ENCODE measurements at regions not wholly inside any gene's neighbourhood (a gene's known extent, or its start where the extent isn't known, plus 50 kb on each side); places are given as distances from the start of the nearest gene placed in this dataset.

DNA sequence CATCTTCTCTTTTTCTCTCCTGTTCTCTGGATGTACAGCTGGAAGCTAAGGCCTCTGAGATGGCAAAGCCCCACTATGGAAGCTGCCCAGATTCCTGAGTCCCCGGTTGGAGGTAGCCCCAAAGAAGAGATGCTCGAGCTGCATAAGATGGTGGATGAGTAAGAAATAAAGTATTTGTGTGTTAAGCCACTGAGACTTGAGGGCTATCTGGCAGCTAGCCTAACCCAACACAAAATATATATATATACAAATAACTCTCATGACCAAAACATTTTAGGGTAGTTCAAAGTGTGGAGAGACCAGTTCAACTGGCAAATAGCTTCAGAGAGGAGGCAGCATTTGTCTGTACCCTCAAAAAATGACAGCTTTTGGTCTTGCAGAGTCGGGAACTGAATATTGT lies 72.4 kb upstream of the PDE1C start:
- Histone ChIP-seq H3K4me3 (ENCODE audit: low read length) (no peak overlapping the region), H2AFZ (ENCODE audit: low read length) (0 out of 2 replicates have a peak overlapping the region, but pooled peaks have one; percentile 16), H3K27ac (ENCODE audit: low read length) (peak overlapping the region; percentile 19; the same call in 1 of the 2 replicates), H3K9me3 (ENCODE audit: low read length) (no peaks in the 10 kb centered on the region), H4K20me1 (ENCODE audit: low read length) (no peaks in the 10 kb centered on the region), H3K9me2 (replicated peaks; ENCODE audit: low read length) (no peaks in the 10 kb centered on the region), H3K9ac (ENCODE audit: low read length) (no peak overlapping the region), H3K4me1 (ENCODE audit: insufficient read depth, low read length) (peaks cover 19% of the 10 kb centered on the region), H3K4me2 (ENCODE audit: low read length) (peak overlapping the region; percentile 47), H3K79me2 (ENCODE audit: low read length) (no peaks in the 10 kb centered on the region), H3K27me3 (ENCODE audit: low read length) (no peaks in the 10 kb centered on the region), H3F3A (ENCODE audit: low read length, unreplicated experiment) (no peaks in the 10 kb centered on the region), H3K36me3 (ENCODE audit: low read depth, low read length) (no peaks in the 10 kb centered on the region)
- peak; percentile 86 for DNase-seq
- intact Hi-C loops (cut with micrococcal nuclease) = no loop called here
- POLR2A ChIA-PET (ENCODE audit: unreplicated experiment) = interaction anchor here (0.6 kb wide), 1 partner anchor 402 kb away, joined by 3 read pairs; no protein-coding TSS in a partner anchor
- no peak for TF ChIP-seq EZH2phosphoT487 (IDR thresholded peaks at IDR 0.05; ENCODE audit: borderline replicate concordance, low read length)
- no peak for TF ChIP-seq EZH2 (IDR thresholded peaks at IDR 0.05; ENCODE audit: low read length, unreplicated experiment)
- no peak for TF ChIP-seq CTCF (conservative IDR thresholded peaks at IDR 0.05; ENCODE audit: low read depth, low read length)
- no TSS peak for BruUV-seq (replicated peaks)
- CTCF ChIA-PET = interaction anchor here (0.9 kb wide), 1 partner anchor 62 kb away, joined by 3 read pairs; no protein-coding TSS in a partner anchor
- peak; percentile 83 for ATAC-seq

GRCh38 chr7:32140210-32140939 lies 70.2 kb upstream of the PDE1C start:
- no peak for TF ChIP-seq EZH2phosphoT487 (IDR thresholded peaks at IDR 0.05; ENCODE audit: borderline replicate concordance, low read length)
- TF ChIP-seq CTCF (conservative IDR thresholded peaks at IDR 0.05; ENCODE audit: low read depth, low read length) = 0 out of 2 replicates have a peak, but pooled peaks have one; percentile 15
- peaks cover 19% of the 10 kb centered on the region for H3K4me1 ChIP-seq (ENCODE audit: insufficient read depth, low read length)
- no peaks in the 10 kb centered on the region for H3K79me2 ChIP-seq (ENCODE audit: low read length)
- no peak for DNase-seq
- no peak overlapping the region for H3K27ac ChIP-seq (ENCODE audit: low read length)
- CTCF ChIA-PET = no interaction called here
- POLR2A ChIA-PET (ENCODE audit: unreplicated experiment) = no interaction called here
- no peak overlapping the region for H3K9ac ChIP-seq (ENCODE audit: low read length)
- H3K27me3 ChIP-seq (ENCODE audit: low read length) = no peaks in the 10 kb centered on the region
- no peaks in the 10 kb centered on the region for H3K9me3 ChIP-seq (ENCODE audit: low read length)
- H4K20me1 ChIP-seq (ENCODE audit: low read length) = no peaks in the 10 kb centered on the region
- no peaks in the 10 kb centered on the region for H3K9me2 ChIP-seq (replicated peaks; ENCODE audit: low read length)
- no peak overlapping the region for H3K4me3 ChIP-seq (ENCODE audit: low read length)
- H2AFZ ChIP-seq (ENCODE audit: low read length) = 0 out of 2 replicates have a peak overlapping the region, but pooled peaks have one; percentile 33
- BruUV-seq (replicated peaks) = no TSS peak
- H3K4me2 ChIP-seq (ENCODE audit: low read length) = no peak overlapping the region
- H3F3A ChIP-seq (ENCODE audit: low read length, unreplicated experiment) = no peaks in the 10 kb centered on the region
- intact Hi-C loops (cut with micrococcal nuclease) = no loop called here
- ATAC-seq = no peak
- H3K36me3 ChIP-seq (ENCODE audit: low read depth, low read length) = no peaks in the 10 kb centered on the region

GRCh38 chr7:32137059-32137458 lies 66.9 kb upstream of the PDE1C start:
- Histone ChIP-seq H3F3A (ENCODE audit: low read length, unreplicated experiment) (no peaks in the 10 kb centered on the region), H3K27me3 (ENCODE audit: low read length) (no peaks in the 10 kb centered on the region), H3K79me2 (ENCODE audit: low read length) (no peaks in the 10 kb centered on the region), H4K20me1 (ENCODE audit: low read length) (no peaks in the 10 kb centered on the region), H3K9me2 (replicated peaks; ENCODE audit: low read length) (no peaks in the 10 kb centered on the region), H2AFZ (ENCODE audit: low read length) (no peak overlapping the region), H3K36me3 (ENCODE audit: low read depth, low read length) (no peaks in the 10 kb centered on the region), H3K4me1 (ENCODE audit: insufficient read depth, low read length) (peaks cover 1% of the 10 kb centered on the region; the same call in 1 of the 2 replicates), H3K9me3 (ENCODE audit: low read length) (no peaks in the 10 kb centered on the region), H3K4me2 (ENCODE audit: low read length) (no peak overlapping the region), H3K9ac (ENCODE audit: low read length) (no peak overlapping the region), H3K4me3 (ENCODE audit: low read length) (no peak overlapping the region), H3K27ac (ENCODE audit: low read length) (no peak overlapping the region)
- DNase-seq (no peak), ATAC-seq (no peak)
- intact Hi-C loops (cut with micrococcal nuclease) = no loop called here
- no TSS peak for BruUV-seq (replicated peaks)
- no peak for TF ChIP-seq CTCF (conservative IDR thresholded peaks at IDR 0.05; ENCODE audit: low read depth, low read length)
- TF ChIP-seq EZH2 (IDR thresholded peaks at IDR 0.05; ENCODE audit: low read length, unreplicated experiment) = no peak
- ChIA-PET CTCF (no interaction called here), POLR2A (ENCODE audit: unreplicated experiment) (no interaction called here)

Data from PC-3 (cell line).